GM19023 (cell line): ENCODE measurements at regions not wholly inside any gene's neighbourhood (a gene's known extent, or its start where the extent isn't known, plus 50 kb on each side); places are given as distances from the start of the nearest gene placed in this dataset.

Experiments
- ATAC-seq: cut with Tn5 transposase; IDR thresholded peaks from one replicate; pipeline ENCODE4 v1.9.1; 2021; ENCODE audit warnings: mild to moderate bottlenecking, moderate library complexity; ENCODE audit not compliant: unreplicated experiment

- no peak for ATAC-seq
Observed at GRCh38 chr2:145258903-145259579, 739.1 kb upstream of the ZEB2 start.

- no peak for ATAC-seq
Observed at GRCh38 chr2:145257931-145258330, 738.0 kb upstream of the ZEB2 start.

- ATAC-seq: no peak
Observed at GRCh38 chr2:145256551-145256950, 736.6 kb upstream of the ZEB2 start.

GRCh38 chr2:145254291-145254690 is 734.4 kb upstream of the ZEB2 start:
- no peak for ATAC-seq

GRCh38 chr2:145253492-145253891 is 733.6 kb upstream of the ZEB2 start:
- ATAC-seq: no peak

GRCh38 chr2:145245268-145245870 is 725.5 kb upstream of the ZEB2 start:
- ATAC-seq: no peak

GRCh38 chr2:145235312-145235711 is 715.4 kb upstream of the ZEB2 start:
- ATAC-seq: no peak

- ATAC-seq: no peak
Observed at GRCh38 chr2:145230546-145230945, 710.6 kb upstream of the ZEB2 start.

- no peak for ATAC-seq
Observed at GRCh38 chr2:145228506-145228905, 708.6 kb upstream of the ZEB2 start.

GRCh38 chr2:145226901-145227300 is 707.0 kb upstream of the ZEB2 start:
- ATAC-seq: no peak

- no peak for ATAC-seq
Observed at GRCh38 chr2:145221516-145221915, 701.6 kb upstream of the ZEB2 start.

- no peak for ATAC-seq
Observed at GRCh38 chr2:145221032-145221431, 701.1 kb upstream of the ZEB2 start.

- ATAC-seq: no peak
Observed at GRCh38 chr2:145220496-145220895, 700.6 kb upstream of the ZEB2 start.

GRCh38 chr2:145207884-145208283 is 688.0 kb upstream of the ZEB2 start:
- no peak for ATAC-seq

- ATAC-seq: no peak
Observed at GRCh38 chr2:145206496-145207281, 686.8 kb upstream of the ZEB2 start.

- no peak for ATAC-seq
Observed at GRCh38 chr2:145203891-145204290, 684.0 kb upstream of the ZEB2 start.

- no peak for ATAC-seq
Observed at GRCh38 chr2:145199827-145200706, 680.1 kb upstream of the ZEB2 start.

GRCh38 chr2:145199042-145199441 is 679.1 kb upstream of the ZEB2 start:
- ATAC-seq: no peak

- ATAC-seq: no peak
Observed at GRCh38 chr2:145198555-145198954, 678.6 kb upstream of the ZEB2 start.

GRCh38 chr2:145197944-145198343 is 678.0 kb upstream of the ZEB2 start:
- ATAC-seq: no peak

GRCh38 chr2:145194673-145195072 is 674.8 kb upstream of the ZEB2 start:
- no peak for ATAC-seq
